PC-3 (cell line): ENCODE measurements at regions not wholly inside any gene's neighbourhood (a gene's known extent, or its start where the extent isn't known, plus 50 kb on each side); places are given as distances from the start of the nearest gene placed in this dataset.

ENCODE experiments used
- CTCF ChIP-seq: fragments of 300-600 bp; sonication (generic); conservative IDR thresholded peaks from 2 replicates; pipeline ENCODE4 v1.5.1; 2017; ENCODE audit warnings: antibody characterized with exemption, low read depth, mild to moderate bottlenecking, low read length
- EZH2 ChIP-seq: fragments of 300-600 bp; sonication (generic); IDR thresholded peaks from one replicate; pipeline ENCODE4 v1.6.1; 2017; ENCODE audit warnings: antibody characterized with exemption, mild to moderate bottlenecking, low read length; ENCODE audit not compliant: unreplicated experiment
- EZH2phosphoT487 ChIP-seq: fragments of 300-600 bp; sonication (generic); IDR thresholded peaks from 2 replicates; pipeline ENCODE4 v1.6.1; 2018; ENCODE audit warnings: mild to moderate bottlenecking, antibody characterized with exemption, low read length, borderline replicate concordance

GRCh38 chr20:47988676-47989075, 203.4 kb upstream of the SULF2 start:
- TF ChIP-seq CTCF (no peak), EZH2 (no peak), EZH2phosphoT487 (no peak)
